GM12864 (cell line): ENCODE measurements at regions not wholly inside any gene's neighbourhood (a gene's known extent, or its start where the extent isn't known, plus 50 kb on each side); places are given as distances from the start of the nearest gene placed in this dataset.
"Not testable (repeated sequence)": the region's sequence is repeated elsewhere in the genome, so short reads cannot be mapped to it uniquely, and the experiment has no call there.

Experiments
- DNase-seq: peaks from one replicate; pipeline ENCODE4 v3.0.0-alpha.2; 2011; ENCODE audit warnings: low read depth
- H3K4me3 ChIP-seq: 2 replicates; pipeline ENCODE4 v1.5.1; 2011; ENCODE audit warnings: mild to moderate bottlenecking, low read depth, low read length, control low read depth
- CTCF ChIP-seq: IDR thresholded peaks from 2 replicates; pipeline ENCODE4 v1.5.1; 2011; ENCODE audit warnings: low read depth, mild to moderate bottlenecking, moderate library complexity, low read length, control low read depth, inconsistent platforms; ENCODE audit errors: missing control alignments

GRCh38 chr17:22373911-22374310 lies 681.6 kb downstream of the KCNJ18 start:
- no peak for TF ChIP-seq CTCF
- no peak for DNase-seq
- no peak overlapping the region for H3K4me3 ChIP-seq

GRCh38 chr17:22374741-22375140 lies 682.4 kb downstream of the KCNJ18 start:
- no peak for DNase-seq
- TF ChIP-seq CTCF, result no peak
- no peak overlapping the region for H3K4me3 ChIP-seq

GRCh38 chr17:22376747-22377146 lies 684.4 kb downstream of the KCNJ18 start:
- not testable (repeated sequence) for H3K4me3 ChIP-seq, DNase-seq

DNA sequence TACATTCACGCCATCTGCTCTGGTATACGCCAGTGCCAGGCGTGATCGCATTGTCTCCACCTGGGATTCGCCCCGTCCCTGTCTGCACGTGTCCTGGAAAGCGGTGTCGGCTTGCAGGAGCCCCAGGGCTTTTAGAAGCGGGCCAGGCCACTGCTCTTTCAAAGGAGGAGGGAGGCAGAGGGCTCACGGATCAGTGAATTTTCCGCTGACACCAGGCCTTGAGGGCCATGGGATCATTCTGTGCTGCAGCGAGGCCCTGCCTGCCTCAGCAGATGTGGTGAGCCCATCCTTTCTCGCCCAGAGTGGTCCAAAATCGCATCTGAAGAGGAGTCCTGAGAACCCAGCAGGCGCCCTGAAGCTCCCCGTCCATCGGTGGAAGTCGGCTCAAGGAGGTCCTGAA lies 686.4 kb downstream of the KCNJ18 start:
- H3K4me3 ChIP-seq, DNase-seq: not testable (repeated sequence)

DNA sequence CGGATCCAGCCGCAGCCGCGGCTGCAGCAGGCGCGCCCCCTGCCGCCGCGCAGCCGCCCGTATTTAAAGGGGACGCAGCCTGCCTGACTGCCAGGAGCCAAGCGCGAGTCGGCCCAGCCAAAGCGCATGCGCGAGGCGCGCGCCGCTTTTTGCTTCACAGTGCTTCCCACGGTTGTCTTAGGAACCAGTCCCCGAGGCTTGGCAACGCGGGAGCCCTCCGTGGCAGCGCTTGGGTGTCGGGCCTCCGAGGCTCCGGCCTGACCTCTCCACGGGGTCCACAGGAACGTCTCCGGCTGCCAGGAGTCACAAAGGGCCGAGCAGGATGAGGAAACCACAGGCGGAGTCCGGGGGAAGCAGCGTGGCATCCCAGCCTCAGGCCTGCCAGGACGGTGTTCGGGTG lies 689.3 kb downstream of the KCNJ18 start:
- not testable (repeated sequence) for DNase-seq, H3K4me3 ChIP-seq

GRCh38 chr17:22383772-22384460 lies 691.6 kb downstream of the KCNJ18 start:
- not testable (repeated sequence) for H3K4me3 ChIP-seq, DNase-seq

DNA sequence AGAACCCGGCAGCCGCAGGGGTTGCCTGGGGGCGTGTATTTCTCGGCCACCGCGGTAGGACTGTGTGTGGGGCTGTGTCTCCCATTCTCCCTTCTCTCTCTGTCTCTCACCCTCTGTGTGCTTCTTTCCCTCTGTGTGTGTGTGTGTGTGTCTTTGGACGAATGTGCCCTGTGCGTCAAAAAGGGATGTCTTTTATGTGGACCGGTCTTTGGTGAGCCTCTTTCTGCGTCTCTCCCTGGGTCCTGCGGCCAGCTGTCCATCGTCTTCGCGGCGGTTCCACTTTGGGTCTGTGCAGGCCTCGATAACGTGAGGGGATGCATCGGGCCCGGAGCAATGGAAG lies 692.1 kb downstream of the KCNJ18 start:
- H3K4me3 ChIP-seq, DNase-seq: not testable (repeated sequence)

- not testable (repeated sequence) for H3K4me3 ChIP-seq, DNase-seq
Measured at GRCh38 chr17:22398446-22398845, 706.1 kb downstream of the KCNJ18 start.

DNA sequence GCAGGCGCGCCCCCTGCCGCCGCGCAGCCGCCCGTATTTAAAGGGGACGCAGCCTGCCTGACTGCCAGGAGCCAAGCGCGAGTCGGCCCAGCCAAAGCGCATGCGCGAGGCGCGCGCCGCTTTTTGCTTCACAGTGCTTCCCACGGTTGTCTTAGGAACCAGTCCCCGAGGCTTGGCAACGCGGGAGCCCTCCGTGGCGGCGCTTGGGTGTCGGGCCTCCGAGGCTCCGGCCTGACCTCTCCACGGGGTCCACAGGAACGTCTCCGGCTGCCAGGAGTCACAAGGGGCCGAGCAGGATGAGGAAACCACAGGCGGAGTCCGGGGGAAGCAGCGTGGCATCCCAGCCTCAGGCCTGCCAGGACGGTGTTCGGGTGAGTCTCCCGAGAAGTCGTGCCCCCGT lies 706.7 kb downstream of the KCNJ18 start:
- DNase-seq, H3K4me3 ChIP-seq: not testable (repeated sequence)

- DNase-seq, H3K4me3 ChIP-seq: not testable (repeated sequence)
Measured at GRCh38 chr17:22405080-22405479, 712.8 kb downstream of the KCNJ18 start.

GRCh38 chr17:22409160-22409751 lies 716.9 kb downstream of the KCNJ18 start:
- no peak for DNase-seq
- TF ChIP-seq CTCF, result no peak
- H3K4me3 ChIP-seq, result no peak overlapping the region
